Keratinocyte (primary cell): ENCODE measurements at regions not wholly inside any gene's neighbourhood (a gene's known extent, or its start where the extent isn't known, plus 50 kb on each side); places are given as distances from the start of the nearest gene placed in this dataset.

Experiments
- DNase-seq: peaks from one replicate; pipeline ENCODE4 v3.0.0-alpha.2; 2011; ENCODE audit warnings: low read depth, missing footprints, low spot score
- FAIRE-seq: peaks from 2 replicates; lab custom pipeline; 2011; peaks lifted over from hg19 to GRCh38; lab: Jason Lieb, UNC
- H2AFZ ChIP-seq: 2 replicates; pipeline ENCODE4 v1.6.0; 2012; ENCODE audit warnings: low read length, control low read depth, inconsistent platforms; ENCODE audit not compliant: control insufficient read depth
- H3K27ac ChIP-seq: 2 replicates; pipeline ENCODE4 v1.5.1; 2011; ENCODE audit warnings: low read length; ENCODE audit not compliant: control insufficient read depth, insufficient read depth
- H3K27me3 ChIP-seq: 3 replicates; pipeline ENCODE4 v1.6.0; 2011; ENCODE audit warnings: low read length; ENCODE audit not compliant: control insufficient read depth, insufficient read depth; ENCODE audit errors: extremely low read depth
- H3K36me3 ChIP-seq, 2 experiments: 2 replicates in 1 of 2; 3 replicates in 1 of 2; pipeline ENCODE4 v1.5.1; 2011; ENCODE audit warnings: low read length in 2 of 2, mild to moderate bottlenecking in 1 of 2; ENCODE audit not compliant: control insufficient read depth in 2 of 2, insufficient read depth in 2 of 2; ENCODE audit errors: extremely low read depth in 1 of 2
- H3K4me1 ChIP-seq: 3 replicates; pipeline ENCODE4 v1.5.1; 2011; ENCODE audit warnings: low read length; ENCODE audit not compliant: control insufficient read depth, insufficient read depth; ENCODE audit errors: extremely low read depth
- H3K4me2 ChIP-seq: 3 replicates; pipeline ENCODE4 v1.6.0; 2011; ENCODE audit warnings: low read depth, low read length; ENCODE audit not compliant: control insufficient read depth, insufficient read depth; ENCODE audit errors: extremely low read depth
- H3K4me3 ChIP-seq, 3 experiments: fragments of 200-600 bp in 1 of 3; sonication (generic) in 1 of 3; 2 replicates in 2 of 3; 3 replicates in 1 of 3; pipeline ENCODE4 v1.5.1; 2011 to 2016; ENCODE audit warnings: low read length in 3 of 3, mild to moderate bottlenecking in 3 of 3, control low read depth in 2 of 3, inconsistent platforms in 1 of 3, low read depth in 1 of 3, mixed read lengths in 1 of 3, mixed run types in 1 of 3, moderate library complexity in 1 of 3; ENCODE audit not compliant: control insufficient read depth in 2 of 3, insufficient read depth in 2 of 3; ENCODE audit errors: extremely low read depth in 1 of 3
- H3K79me2 ChIP-seq: 2 replicates; pipeline ENCODE4 v1.6.0; 2012; ENCODE audit warnings: low read length; ENCODE audit not compliant: control insufficient read depth, insufficient read depth
- H3K9ac ChIP-seq: 3 replicates; pipeline ENCODE4 v1.6.0; 2011; ENCODE audit warnings: low read length; ENCODE audit not compliant: control insufficient read depth, insufficient read depth; ENCODE audit errors: extremely low read depth
- H3K9me1 ChIP-seq: 3 replicates; pipeline ENCODE4 v1.6.0; 2011; ENCODE audit warnings: low read length; ENCODE audit not compliant: control insufficient read depth, insufficient read depth; ENCODE audit errors: extremely low read depth
- H3K9me3 ChIP-seq: 2 replicates; pipeline ENCODE4 v1.5.1; 2012; ENCODE audit warnings: low read depth, low read length; ENCODE audit not compliant: control insufficient read depth
- H4K20me1 ChIP-seq: 3 replicates; pipeline ENCODE4 v1.6.0; 2011; ENCODE audit warnings: low read length; ENCODE audit not compliant: control insufficient read depth, insufficient read depth; ENCODE audit errors: extremely low read depth
- EZH2 ChIP-seq: IDR thresholded peaks from one replicate; pipeline ENCODE4 v1.6.1; 2012; ENCODE audit warnings: inconsistent platforms, mild to moderate bottlenecking, low read length, moderate library complexity
- dilution Hi-C: fragments of 300-500 bp; cut with MboI; formaldehyde crosslinking; loops from one replicate; pipeline ENCODE4 v1.7.0; 2020; ENCODE audit warnings: low sequenced_read_pairs; ENCODE audit not compliant: extremely low pct_ligation_motif_present
- TF ChIP-seq, protein P1 (sequence below), 3 experiments: IDR thresholded peaks in 1 of 3; conservative IDR thresholded peaks in 1 of 3; optimal IDR thresholded peaks in 1 of 3; 2 replicates in 2 of 3; 3 replicates in 1 of 3; pipeline versions ENCODE3 to v1.5.1; 2011; ENCODE audit warnings: low read length in 3 of 3, mild to moderate bottlenecking in 3 of 3, moderate library complexity in 2 of 3, control low read depth in 1 of 3, inconsistent platforms in 1 of 3; ENCODE audit not compliant: insufficient read depth in 2 of 3; ENCODE audit errors: extremely low read depth in 1 of 3

- peaks cover 16% of the 10 kb centered on the region for H3K4me1 ChIP-seq
- peak; percentile 75 for FAIRE-seq
- H2AFZ ChIP-seq = peak overlapping the region; percentile 62
- DNase-seq = no peak
- H3K79me2 ChIP-seq = no peaks in the 10 kb centered on the region
- dilution Hi-C loops = no loop called here
- TF ChIP-seq, protein P1, sequence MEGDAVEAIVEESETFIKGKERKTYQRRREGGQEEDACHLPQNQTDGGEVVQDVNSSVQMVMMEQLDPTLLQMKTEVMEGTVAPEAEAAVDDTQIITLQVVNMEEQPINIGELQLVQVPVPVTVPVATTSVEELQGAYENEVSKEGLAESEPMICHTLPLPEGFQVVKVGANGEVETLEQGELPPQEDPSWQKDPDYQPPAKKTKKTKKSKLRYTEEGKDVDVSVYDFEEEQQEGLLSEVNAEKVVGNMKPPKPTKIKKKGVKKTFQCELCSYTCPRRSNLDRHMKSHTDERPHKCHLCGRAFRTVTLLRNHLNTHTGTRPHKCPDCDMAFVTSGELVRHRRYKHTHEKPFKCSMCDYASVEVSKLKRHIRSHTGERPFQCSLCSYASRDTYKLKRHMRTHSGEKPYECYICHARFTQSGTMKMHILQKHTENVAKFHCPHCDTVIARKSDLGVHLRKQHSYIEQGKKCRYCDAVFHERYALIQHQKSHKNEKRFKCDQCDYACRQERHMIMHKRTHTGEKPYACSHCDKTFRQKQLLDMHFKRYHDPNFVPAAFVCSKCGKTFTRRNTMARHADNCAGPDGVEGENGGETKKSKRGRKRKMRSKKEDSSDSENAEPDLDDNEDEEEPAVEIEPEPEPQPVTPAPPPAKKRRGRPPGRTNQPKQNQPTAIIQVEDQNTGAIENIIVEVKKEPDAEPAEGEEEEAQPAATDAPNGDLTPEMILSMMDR (optimal IDR thresholded peaks at IDR 0.05 in 1 of 3, IDR thresholded peaks at IDR 0.05 in 1 of 3, conservative IDR thresholded peaks at IDR 0.05 in 1 of 3; ENCODE audit: extremely low read depth in 1 of 3, insufficient read depth in 2 of 3, low read length in 3 of 3) = no peak
- TF ChIP-seq EZH2 = no peak
- no peaks in the 10 kb centered on the region for H3K9me3 ChIP-seq
- H3K4me3 ChIP-seq = no peak overlapping the region
- no peak overlapping the region for H3K27ac ChIP-seq
- H3K27me3 ChIP-seq = no peaks in the 10 kb centered on the region
- no peaks in the 10 kb centered on the region for H3K36me3 ChIP-seq
- H3K9me1 ChIP-seq = no peaks in the 10 kb centered on the region
- peak overlapping the region; percentile 28 for H3K4me2 ChIP-seq
- no peaks in the 10 kb centered on the region for H4K20me1 ChIP-seq
- H3K9ac ChIP-seq = no peak overlapping the region
Observed at GRCh38 chr16:80117556-80118130, 423.1 kb upstream of the DYNLRB2 start.

- peaks cover 16% of the 10 kb centered on the region for H3K4me1 ChIP-seq
- no peak overlapping the region for H3K9ac ChIP-seq
- DNase-seq (no peak), FAIRE-seq (peak; percentile 57)
- H3K4me3 ChIP-seq = no peak overlapping the region
- H3K79me2 ChIP-seq = no peaks in the 10 kb centered on the region
- no peak overlapping the region for H2AFZ ChIP-seq
- no peaks in the 10 kb centered on the region for H3K36me3 ChIP-seq
- dilution Hi-C loops = no loop called here
- no peaks in the 10 kb centered on the region for H3K27me3 ChIP-seq
- H4K20me1 ChIP-seq = no peaks in the 10 kb centered on the region
- H3K9me1 ChIP-seq = no peaks in the 10 kb centered on the region
- H3K9me3 ChIP-seq = no peaks in the 10 kb centered on the region
- TF ChIP-seq, protein P1 (optimal IDR thresholded peaks at IDR 0.05 in 1 of 3, IDR thresholded peaks at IDR 0.05 in 1 of 3, conservative IDR thresholded peaks at IDR 0.05 in 1 of 3; ENCODE audit: extremely low read depth in 1 of 3, insufficient read depth in 2 of 3, low read length in 3 of 3) = no peak
- TF ChIP-seq EZH2 = no peak
- H3K4me2 ChIP-seq = no peak overlapping the region
- H3K27ac ChIP-seq = no peak overlapping the region
Observed at GRCh38 chr16:80116711-80117110, 424.1 kb upstream of the DYNLRB2 start.
